Endothelial cell (in vitro differentiated cells): ENCODE measurements at regions not wholly inside any gene's neighbourhood (a gene's known extent, or its start where the extent isn't known, plus 50 kb on each side); places are given as distances from the start of the nearest gene placed in this dataset.

Experiments
- DNase-seq: peaks from one replicate; pipeline ENCODE4 v3.0.0; 2021; ENCODE audit warnings: low spot score
- H3K27ac Mint-ChIP-seq: one replicate; pipeline ENCODE4 v1.8.0; 2021; ENCODE audit warnings: mixed read lengths, inconsistent platforms; ENCODE audit not compliant: unreplicated experiment
- H3K27me3 Mint-ChIP-seq: one replicate; pipeline ENCODE4 v1.8.0; 2021; ENCODE audit warnings: mild to moderate bottlenecking, moderate library complexity, mixed read lengths, inconsistent platforms; ENCODE audit not compliant: unreplicated experiment
- H3K36me3 Mint-ChIP-seq: one replicate; pipeline ENCODE4 v1.8.0; 2021; ENCODE audit warnings: mild to moderate bottlenecking, low read depth, mixed read lengths, inconsistent platforms; ENCODE audit not compliant: unreplicated experiment
- H3K4me1 Mint-ChIP-seq: one replicate; pipeline ENCODE4 v1.8.0; 2021; ENCODE audit warnings: mild to moderate bottlenecking, mixed read lengths, inconsistent platforms; ENCODE audit not compliant: unreplicated experiment
- H3K4me3 Mint-ChIP-seq: one replicate; pipeline ENCODE4 v1.8.0; 2021; ENCODE audit warnings: mild to moderate bottlenecking, mixed read lengths, inconsistent platforms; ENCODE audit not compliant: unreplicated experiment
- H3K9me3 Mint-ChIP-seq: one replicate; pipeline ENCODE4 v1.8.0; 2021; ENCODE audit warnings: mixed read lengths, inconsistent platforms; ENCODE audit not compliant: unreplicated experiment
- CTCF ChIP-seq: fragments of 200-600 bp; sonication (generic); IDR thresholded peaks from one replicate; pipeline ENCODE4 v1.5.0; 2021; ENCODE audit warnings: antibody characterized with exemption; ENCODE audit not compliant: unreplicated experiment

- no peak for DNase-seq
- no peak overlapping the region for H3K27ac Mint-ChIP-seq
- no peaks in the 10 kb centered on the region for H3K4me1 Mint-ChIP-seq
- peaks cover 1% of the 10 kb centered on the region for H3K27me3 Mint-ChIP-seq
- H3K36me3 Mint-ChIP-seq: no peaks in the 10 kb centered on the region
- no peak for TF ChIP-seq CTCF
- H3K9me3 Mint-ChIP-seq: no peaks in the 10 kb centered on the region
- no peak overlapping the region for H3K4me3 Mint-ChIP-seq
Observed at GRCh38 chr5:29780401-29780800, 1413.1 kb upstream of the CDH6 start.

DNA sequence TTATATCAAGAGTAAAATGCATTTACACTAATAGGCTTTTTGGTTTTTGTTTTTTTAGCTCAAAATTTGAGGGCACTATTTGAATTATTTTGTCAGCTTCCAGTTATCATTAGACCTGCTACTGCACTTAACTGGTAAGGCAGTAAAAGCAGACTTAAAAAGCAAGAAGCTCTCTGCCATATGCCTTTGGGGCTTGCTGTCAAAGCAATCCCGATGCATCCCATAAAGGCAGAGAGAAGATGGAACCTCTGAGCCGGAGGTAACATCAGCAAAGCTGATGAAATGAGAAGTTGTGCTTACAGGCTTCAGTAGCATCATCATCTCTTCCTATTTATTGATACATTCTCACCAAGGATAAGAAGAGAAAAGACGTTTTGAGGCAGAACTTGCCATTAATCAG, 1414.3 kb upstream of the CDH6 start:
- Mint-ChIP-seq H3K9me3 (no peaks in the 10 kb centered on the region), H3K27me3 (no peaks in the 10 kb centered on the region), H3K4me3 (no peak overlapping the region), H3K4me1 (no peaks in the 10 kb centered on the region), H3K27ac (no peak overlapping the region), H3K36me3 (no peaks in the 10 kb centered on the region)
- no peak for DNase-seq
- no peak for TF ChIP-seq CTCF

DNA sequence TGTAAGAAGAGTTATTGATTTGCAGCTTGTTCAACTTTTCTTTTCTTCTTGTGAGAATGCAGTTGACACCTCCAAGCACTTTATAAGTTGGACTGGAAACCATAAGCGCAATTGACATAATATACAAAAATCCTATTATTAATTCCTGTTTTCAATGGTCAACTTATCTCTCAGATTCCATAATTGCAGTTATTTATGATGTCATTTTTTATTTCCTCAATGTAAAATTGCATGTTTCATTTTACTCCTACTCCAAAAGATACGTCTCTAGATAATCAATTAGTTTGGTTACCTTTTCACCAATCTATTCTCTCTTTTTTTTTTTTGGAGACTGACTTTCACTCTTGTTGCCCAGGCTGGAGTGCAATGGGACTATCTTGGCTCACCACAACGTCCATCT, 1416.1 kb upstream of the CDH6 start:
- no peak for DNase-seq
- Mint-ChIP-seq H3K9me3 (no peaks in the 10 kb centered on the region), H3K4me1 (no peaks in the 10 kb centered on the region), H3K27ac (no peak overlapping the region), H3K4me3 (no peak overlapping the region), H3K36me3 (no peaks in the 10 kb centered on the region), H3K27me3 (peaks cover 1% of the 10 kb centered on the region)
- no peak for TF ChIP-seq CTCF

DNA sequence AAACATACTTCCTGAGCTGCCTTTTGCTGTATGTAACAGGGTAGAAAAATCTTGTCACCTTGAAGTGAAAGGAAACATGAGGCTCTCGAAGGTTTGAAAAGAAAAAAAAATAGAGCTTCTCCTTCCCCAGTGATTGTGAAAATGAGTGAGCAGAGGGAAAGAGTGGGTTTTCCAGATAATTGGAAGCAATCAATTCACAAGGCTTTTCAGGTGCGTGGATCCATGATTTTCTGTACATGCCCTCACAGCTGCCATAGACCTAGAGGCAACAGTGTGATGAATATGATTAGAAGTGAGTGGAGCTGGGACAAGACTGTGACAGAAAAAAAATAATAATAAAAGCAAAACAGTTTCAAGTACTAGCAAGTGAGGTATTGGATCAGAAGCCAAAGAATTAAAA, 1422.5 kb upstream of the CDH6 start:
- H3K4me1 Mint-ChIP-seq: no peaks in the 10 kb centered on the region
- H3K27ac Mint-ChIP-seq: no peak overlapping the region

DNA sequence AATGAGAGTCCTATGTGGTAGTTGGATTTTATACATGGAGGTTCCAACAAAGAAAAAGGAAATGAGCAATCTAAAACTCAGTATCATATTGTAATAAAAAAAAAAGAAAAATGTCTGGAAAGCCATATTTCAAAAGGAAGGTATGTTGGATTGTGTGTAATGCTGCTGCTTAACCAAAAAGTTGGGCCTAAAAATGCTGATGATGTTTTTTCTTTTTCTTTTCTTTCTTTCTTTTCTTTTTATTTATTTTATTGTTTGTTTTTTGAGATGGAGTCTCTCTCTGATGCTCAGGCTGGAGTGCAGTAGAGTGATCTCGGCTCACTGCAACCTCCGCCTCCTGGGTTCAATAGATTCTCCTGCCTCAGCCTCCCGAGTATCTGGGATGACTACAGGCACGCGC, 1424.0 kb upstream of the CDH6 start:
- Mint-ChIP-seq H3K4me1 (no peaks in the 10 kb centered on the region), H3K27ac (no peak overlapping the region), H3K9me3 (no peaks in the 10 kb centered on the region), H3K27me3 (peaks cover 1% of the 10 kb centered on the region), H3K4me3 (no peak overlapping the region), H3K36me3 (no peaks in the 10 kb centered on the region)
- no peak for DNase-seq
- TF ChIP-seq CTCF: no peak

More for the DNA sequence above, 1422.5 kb upstream of the CDH6 start:
- H3K9me3 Mint-ChIP-seq: no peaks in the 10 kb centered on the region
- peaks cover 1% of the 10 kb centered on the region for H3K27me3 Mint-ChIP-seq
- no peak for TF ChIP-seq CTCF
- H3K36me3 Mint-ChIP-seq: no peaks in the 10 kb centered on the region
- no peak for DNase-seq
- no peak overlapping the region for H3K4me3 Mint-ChIP-seq
